Vagina (tissue), 2 donors: ENCODE measurements at regions not wholly inside any gene's neighbourhood (a gene's known extent, or its start where the extent isn't known, plus 50 kb on each side); places are given as distances from the start of the nearest gene placed in this dataset.
"Not testable (repeated sequence)": the region's sequence is repeated elsewhere in the genome, so short reads cannot be mapped to it uniquely, and the experiment has no call there.

Experiments
- POLR2A ChIP-seq, 2 donors: fragments of 450-650 bp; IDR thresholded peaks; one replicate each; pipeline ENCODE4 v1.6.1; 2017; ENCODE audit warnings: antibody characterized with exemption in 2 of 2, mild to moderate bottlenecking in 2 of 2, moderate library complexity in 2 of 2
- POLR2AphosphoS5 ChIP-seq, 2 donors: sonication (generic); formaldehyde crosslinking; IDR thresholded peaks; one replicate each; pipeline ENCODE4 v1.9.0; 2017; ENCODE audit warnings: antibody characterized with exemption in 2 of 2, mild to moderate bottlenecking in 2 of 2, low read depth in 1 of 2; ENCODE audit not compliant: insufficient read depth in 1 of 2
- TF ChIP-seq, protein P1 (sequence below), 3 experiments: fragments of 450-650 bp in 2 of 3; fragments of 200-600 bp in 1 of 3; sonication (generic) in 1 of 3; IDR thresholded peaks; one replicate each; pipeline ENCODE4 v1.5.1; 2017 to 2019; ENCODE audit warnings: antibody characterized with exemption in 3 of 3, mild to moderate bottlenecking in 2 of 3, moderate library complexity in 2 of 3

DNA sequence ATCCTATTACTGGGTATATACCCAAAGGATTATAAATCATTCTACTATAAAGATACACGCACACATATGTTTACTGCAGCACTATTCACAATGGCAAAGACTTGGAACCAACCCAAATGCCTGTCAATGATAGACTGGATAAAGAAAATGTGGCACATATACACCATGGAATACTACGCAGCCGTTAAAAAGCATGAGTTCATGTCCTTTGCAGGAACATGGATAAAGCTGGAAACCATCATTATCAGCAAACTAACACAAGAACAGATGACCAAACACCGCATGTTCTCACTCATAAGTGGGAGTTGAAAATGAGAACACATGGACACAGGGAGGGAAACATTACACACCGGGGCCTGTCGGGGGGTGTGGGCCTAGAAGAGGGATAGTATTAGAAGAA lies 307.4 kb upstream of the TBX18 start:
- TF ChIP-seq, protein P1, sequence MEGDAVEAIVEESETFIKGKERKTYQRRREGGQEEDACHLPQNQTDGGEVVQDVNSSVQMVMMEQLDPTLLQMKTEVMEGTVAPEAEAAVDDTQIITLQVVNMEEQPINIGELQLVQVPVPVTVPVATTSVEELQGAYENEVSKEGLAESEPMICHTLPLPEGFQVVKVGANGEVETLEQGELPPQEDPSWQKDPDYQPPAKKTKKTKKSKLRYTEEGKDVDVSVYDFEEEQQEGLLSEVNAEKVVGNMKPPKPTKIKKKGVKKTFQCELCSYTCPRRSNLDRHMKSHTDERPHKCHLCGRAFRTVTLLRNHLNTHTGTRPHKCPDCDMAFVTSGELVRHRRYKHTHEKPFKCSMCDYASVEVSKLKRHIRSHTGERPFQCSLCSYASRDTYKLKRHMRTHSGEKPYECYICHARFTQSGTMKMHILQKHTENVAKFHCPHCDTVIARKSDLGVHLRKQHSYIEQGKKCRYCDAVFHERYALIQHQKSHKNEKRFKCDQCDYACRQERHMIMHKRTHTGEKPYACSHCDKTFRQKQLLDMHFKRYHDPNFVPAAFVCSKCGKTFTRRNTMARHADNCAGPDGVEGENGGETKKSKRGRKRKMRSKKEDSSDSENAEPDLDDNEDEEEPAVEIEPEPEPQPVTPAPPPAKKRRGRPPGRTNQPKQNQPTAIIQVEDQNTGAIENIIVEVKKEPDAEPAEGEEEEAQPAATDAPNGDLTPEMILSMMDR (IDR thresholded peaks at IDR 0.05) = not testable (repeated sequence)
- not testable (repeated sequence) for TF ChIP-seq POLR2AphosphoS5 (IDR thresholded peaks at IDR 0.05; ENCODE audit: insufficient read depth in 1 of 2, low read depth in 1 of 2); POLR2A (IDR thresholded peaks at IDR 0.05)
